KMS-11 (cell line): ENCODE measurements at regions not wholly inside any gene's neighbourhood (a gene's known extent, or its start where the extent isn't known, plus 50 kb on each side); places are given as distances from the start of the nearest gene placed in this dataset.

Experiments
- H2AFZ ChIP-seq: fragments of 200-600 bp; sonication (generic); 2 replicates; pipeline ENCODE4 v1.6.1; 2016; ENCODE audit warnings: antibody characterized with exemption, mixed run types, low read depth
- H3K27ac ChIP-seq: fragments of 200-600 bp; sonication (generic); 2 replicates; pipeline ENCODE4 v1.6.1; 2016; ENCODE audit warnings: mild to moderate bottlenecking, mixed run types
- H3K27me3 ChIP-seq: fragments of 200-600 bp; sonication (generic); 2 replicates; pipeline ENCODE4 v1.6.1; 2017; ENCODE audit warnings: mild to moderate bottlenecking, low read depth, mixed run types, moderate library complexity; ENCODE audit not compliant: insufficient read depth
- H3K36me3 ChIP-seq: fragments of 200-600 bp; sonication (generic); 2 replicates; pipeline ENCODE4 v1.6.1; 2017; ENCODE audit warnings: mild to moderate bottlenecking, mixed run types; ENCODE audit not compliant: insufficient read depth
- H3K4me1 ChIP-seq: fragments of 200-600 bp; sonication (generic); 2 replicates; pipeline ENCODE4 v1.6.1; 2016; ENCODE audit warnings: mild to moderate bottlenecking, low read depth, mixed run types; ENCODE audit not compliant: poor library complexity, severe bottlenecking
- H3K4me2 ChIP-seq: fragments of 200-600 bp; sonication (generic); 2 replicates; pipeline ENCODE4 v1.7.0; 2016; ENCODE audit warnings: mild to moderate bottlenecking, mixed run types
- H3K4me3 ChIP-seq: fragments of 200-600 bp; sonication (generic); IDR thresholded peaks from 2 replicates; pipeline ENCODE4 v1.6.1; 2017; ENCODE audit warnings: low read depth, low read length, mixed read lengths; ENCODE audit not compliant: insufficient read depth
- H3K79me2 ChIP-seq: fragments of 200-600 bp; sonication (generic); 2 replicates; pipeline ENCODE4 v1.6.1; 2016; ENCODE audit warnings: low read depth, mixed run types; ENCODE audit not compliant: insufficient read depth
- H3K9ac ChIP-seq: fragments of 200-600 bp; sonication (generic); 2 replicates; pipeline ENCODE4 v1.6.1; 2016; ENCODE audit warnings: mild to moderate bottlenecking, mixed run types
- H4K20me1 ChIP-seq: fragments of 200-600 bp; sonication (generic); 2 replicates; pipeline ENCODE4 v1.6.1; 2016; ENCODE audit warnings: mild to moderate bottlenecking, mixed run types; ENCODE audit not compliant: insufficient read depth
- TF ChIP-seq, protein P1 (sequence below): fragments of 200-600 bp; sonication (generic); conservative IDR thresholded peaks from 2 replicates; pipeline ENCODE4 v1.6.1; 2017; ENCODE audit warnings: low read depth, mild to moderate bottlenecking, antibody characterized with exemption, low read length, moderate library complexity, mixed read lengths

DNA sequence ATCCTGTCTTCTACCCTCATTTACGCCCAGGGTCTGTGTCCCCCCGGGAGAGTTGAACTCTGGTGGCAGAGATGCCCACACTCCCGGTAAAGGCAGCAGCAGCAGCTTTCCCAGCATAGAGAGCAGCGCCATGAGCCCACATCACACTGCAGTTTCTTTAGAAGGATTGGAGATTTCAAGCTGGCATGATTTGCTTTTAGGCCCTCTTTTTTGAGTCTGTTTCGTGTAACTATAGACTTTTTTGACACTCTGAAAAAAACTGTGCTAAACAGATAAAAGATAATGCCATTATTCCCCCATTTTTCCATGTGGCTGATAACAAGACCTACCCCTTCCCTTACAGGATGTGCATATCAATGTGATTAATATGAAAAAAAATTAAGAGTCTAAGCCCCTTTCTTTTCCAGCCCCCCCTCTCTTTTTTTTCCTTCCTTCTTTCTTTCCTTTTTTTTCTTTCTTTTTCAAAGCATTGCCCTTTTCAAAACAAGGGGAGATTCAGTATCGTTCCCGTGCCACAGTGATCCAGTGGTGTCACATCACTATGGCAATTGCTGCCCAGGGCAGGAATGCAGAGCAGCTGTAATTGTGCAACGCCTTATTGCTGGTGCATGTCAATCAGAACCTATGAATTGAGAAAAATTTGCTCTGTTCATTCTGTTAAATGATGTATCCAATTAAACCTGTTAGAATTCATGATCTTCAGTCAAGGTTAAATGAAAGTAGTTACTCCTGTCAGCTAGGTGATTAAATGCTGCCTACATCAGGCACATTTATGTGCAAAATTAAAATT is 104.5 kb downstream of the CDCA7 start:
- H3K79me2 ChIP-seq: no peaks in the 10 kb centered on the region
- H3K27me3 ChIP-seq: no peaks in the 10 kb centered on the region
- H3K4me3 ChIP-seq: no peak overlapping the region
- H3K9ac ChIP-seq: no peak overlapping the region
- no peaks in the 10 kb centered on the region for H3K36me3 ChIP-seq
- H2AFZ ChIP-seq: no peak overlapping the region
- H3K4me2 ChIP-seq: no peak overlapping the region
- no peaks in the 10 kb centered on the region for H4K20me1 ChIP-seq
- no peak overlapping the region for H3K27ac ChIP-seq
- TF ChIP-seq, protein P1, sequence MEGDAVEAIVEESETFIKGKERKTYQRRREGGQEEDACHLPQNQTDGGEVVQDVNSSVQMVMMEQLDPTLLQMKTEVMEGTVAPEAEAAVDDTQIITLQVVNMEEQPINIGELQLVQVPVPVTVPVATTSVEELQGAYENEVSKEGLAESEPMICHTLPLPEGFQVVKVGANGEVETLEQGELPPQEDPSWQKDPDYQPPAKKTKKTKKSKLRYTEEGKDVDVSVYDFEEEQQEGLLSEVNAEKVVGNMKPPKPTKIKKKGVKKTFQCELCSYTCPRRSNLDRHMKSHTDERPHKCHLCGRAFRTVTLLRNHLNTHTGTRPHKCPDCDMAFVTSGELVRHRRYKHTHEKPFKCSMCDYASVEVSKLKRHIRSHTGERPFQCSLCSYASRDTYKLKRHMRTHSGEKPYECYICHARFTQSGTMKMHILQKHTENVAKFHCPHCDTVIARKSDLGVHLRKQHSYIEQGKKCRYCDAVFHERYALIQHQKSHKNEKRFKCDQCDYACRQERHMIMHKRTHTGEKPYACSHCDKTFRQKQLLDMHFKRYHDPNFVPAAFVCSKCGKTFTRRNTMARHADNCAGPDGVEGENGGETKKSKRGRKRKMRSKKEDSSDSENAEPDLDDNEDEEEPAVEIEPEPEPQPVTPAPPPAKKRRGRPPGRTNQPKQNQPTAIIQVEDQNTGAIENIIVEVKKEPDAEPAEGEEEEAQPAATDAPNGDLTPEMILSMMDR: no peak
- no peaks in the 10 kb centered on the region for H3K4me1 ChIP-seq

DNA sequence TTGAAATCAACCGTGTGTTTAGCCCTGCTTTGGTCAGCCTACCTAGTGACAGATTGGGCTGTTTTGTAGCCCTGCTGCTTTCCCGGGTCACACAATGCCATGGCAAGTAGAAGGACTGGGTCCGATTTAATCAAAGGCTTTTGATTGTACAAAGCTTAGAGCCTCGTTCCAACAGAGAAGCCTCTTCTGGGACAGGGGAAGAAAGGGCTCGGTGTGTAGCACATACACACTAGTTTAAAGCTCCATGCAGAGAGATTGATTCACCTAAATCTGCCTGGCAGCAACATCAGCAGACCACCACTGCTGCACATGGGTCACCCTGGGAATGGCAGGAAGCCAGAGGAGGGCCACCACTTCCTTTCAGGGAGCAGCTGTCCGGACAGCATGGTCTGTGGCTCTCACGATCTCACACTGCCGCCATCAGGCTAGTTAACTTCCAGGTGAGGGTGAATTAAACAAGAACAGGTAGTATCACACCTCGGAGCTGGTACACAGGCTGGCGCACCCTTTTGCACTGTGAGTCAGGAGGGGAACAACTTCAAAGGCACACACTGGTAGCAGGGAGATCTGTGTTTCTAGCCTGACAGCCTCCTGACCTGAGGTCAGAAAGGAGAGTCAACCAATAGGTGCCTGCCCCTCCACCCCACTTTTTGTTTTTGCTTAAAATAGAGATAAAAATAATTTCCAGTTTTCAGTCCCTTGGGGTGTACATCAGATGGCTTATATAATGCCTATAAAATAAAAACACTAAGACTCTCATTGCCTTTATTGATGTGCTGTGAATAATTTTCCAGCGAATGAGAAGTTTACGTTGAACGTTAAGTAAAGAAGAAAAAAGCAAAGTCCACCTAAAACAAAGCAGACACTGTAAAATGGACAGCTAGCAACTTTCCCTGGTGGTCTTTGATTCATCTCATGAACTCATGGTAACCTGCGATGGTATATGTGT is 108.5 kb downstream of the CDCA7 start:
- Histone ChIP-seq H2AFZ (no peak overlapping the region), H3K79me2 (no peaks in the 10 kb centered on the region), H3K4me2 (no peak overlapping the region), H4K20me1 (no peaks in the 10 kb centered on the region), H3K4me3 (no peak overlapping the region), H3K9ac (no peak overlapping the region), H3K36me3 (no peaks in the 10 kb centered on the region), H3K27ac (no peak overlapping the region), H3K27me3 (no peaks in the 10 kb centered on the region), H3K4me1 (no peaks in the 10 kb centered on the region)
- TF ChIP-seq, protein P1: no peak

DNA sequence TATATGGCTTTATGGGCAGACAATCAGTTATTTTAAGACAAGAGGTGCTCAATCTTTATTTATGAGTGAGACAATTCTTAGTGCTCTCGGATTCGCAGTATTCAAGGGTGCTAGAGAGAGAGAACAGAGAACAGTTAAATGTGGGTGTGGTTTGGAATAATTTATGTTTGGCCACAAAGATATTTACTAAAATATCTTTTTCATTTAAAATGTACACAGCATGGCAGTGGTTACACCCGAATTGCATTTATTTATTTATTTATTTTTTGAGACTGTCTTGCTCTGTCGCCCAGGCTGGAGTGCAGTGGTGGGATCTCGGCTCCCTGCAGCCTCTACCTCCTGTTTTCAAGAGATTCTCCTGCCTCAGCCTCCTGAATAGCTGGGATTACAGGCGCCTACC is 109.2 kb downstream of the CDCA7 start:
- H3K4me3 ChIP-seq: no peak overlapping the region
- no peak overlapping the region for H3K27ac ChIP-seq
- H2AFZ ChIP-seq: no peak overlapping the region
- TF ChIP-seq, protein P1: no peak
- H3K27me3 ChIP-seq: no peaks in the 10 kb centered on the region
- no peaks in the 10 kb centered on the region for H3K4me1 ChIP-seq
- no peak overlapping the region for H3K9ac ChIP-seq
- H3K79me2 ChIP-seq: no peaks in the 10 kb centered on the region
- H3K36me3 ChIP-seq: no peaks in the 10 kb centered on the region
- H3K4me2 ChIP-seq: no peak overlapping the region
- H4K20me1 ChIP-seq: no peaks in the 10 kb centered on the region

DNA sequence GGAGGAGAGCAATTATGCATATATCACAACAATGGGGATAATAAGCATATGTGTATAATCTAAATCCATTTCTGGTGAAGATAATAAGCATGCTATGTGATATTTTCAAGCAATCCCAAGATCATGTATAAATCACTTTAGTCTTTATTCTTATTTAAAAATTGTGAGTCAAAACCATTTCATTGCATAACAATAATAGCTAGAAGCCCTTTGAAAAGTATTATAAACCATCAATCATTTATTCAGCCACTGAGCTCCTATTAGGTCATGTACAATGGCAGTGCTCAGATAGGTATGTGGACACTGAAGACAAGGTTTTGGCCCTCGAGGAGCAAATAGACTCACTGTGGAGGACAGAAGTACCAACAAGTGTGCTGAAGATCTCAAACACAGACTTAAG is 113.1 kb downstream of the CDCA7 start:
- Histone ChIP-seq H3K79me2 (no peaks in the 10 kb centered on the region), H3K4me1 (no peaks in the 10 kb centered on the region), H3K4me3 (no peak overlapping the region), H3K36me3 (no peaks in the 10 kb centered on the region), H4K20me1 (no peaks in the 10 kb centered on the region), H3K4me2 (no peak overlapping the region), H3K27ac (no peak overlapping the region), H2AFZ (no peak overlapping the region), H3K27me3 (no peaks in the 10 kb centered on the region), H3K9ac (no peak overlapping the region)
- TF ChIP-seq, protein P1: no peak
